ENCODE measurements at regions not wholly inside any gene's neighbourhood (a gene's known extent, or its start where the extent isn't known, plus 50 kb on each side); places are given as distances from the start of the nearest gene placed in this dataset.

DNA sequence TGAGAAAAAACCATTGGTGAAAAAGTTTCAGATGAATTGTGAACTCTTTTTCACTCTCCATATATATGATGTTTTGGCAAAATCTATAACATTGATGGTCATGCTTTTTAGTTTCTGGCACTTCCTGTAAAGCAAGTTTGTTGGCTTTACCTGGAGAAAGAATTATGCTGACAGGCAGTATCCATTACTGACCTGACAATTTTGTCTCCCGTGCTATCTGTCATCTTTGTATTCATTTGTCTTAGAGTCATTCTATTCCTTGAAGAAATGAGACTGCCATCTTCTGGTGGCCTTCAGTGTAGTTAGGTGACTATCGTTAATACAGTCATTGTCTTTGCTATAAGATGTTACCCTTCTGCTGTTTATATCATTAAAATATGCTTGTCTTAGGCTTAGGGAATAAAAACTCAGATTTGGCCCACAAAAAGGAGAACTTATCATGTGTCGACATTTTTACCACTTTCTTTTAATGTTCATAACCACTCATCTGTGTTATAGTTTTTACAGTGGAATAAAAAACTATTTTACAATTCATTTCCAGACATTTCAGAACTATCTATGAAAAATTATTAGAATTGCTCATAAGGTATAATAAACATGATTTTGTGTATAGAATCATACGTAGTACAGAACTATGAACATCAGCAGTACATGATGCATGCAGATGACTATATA lies 707.0 kb downstream of the EPM2A start:
- CTCF ChIA-PET, result no interaction called here
- intact Hi-C loops (cut with micrococcal nuclease), result no loop called here
- no peaks in the 10 kb centered on the region for H3K36me3 ChIP-seq (replicated peaks in 1 of 2; ENCODE audit: control extremely low read depth in 1 of 2, control insufficient read depth in 1 of 2, extremely low read depth in 1 of 2, insufficient read depth in 2 of 2, low read length in 1 of 2)
- H3K9me3 ChIP-seq (ENCODE audit: control extremely low read depth in 1 of 3, control insufficient read depth in 2 of 3, insufficient read depth in 1 of 3, low read length in 2 of 3), result no peaks in the 10 kb centered on the region
- H3K27me3 Mint-ChIP-seq, result peaks cover 9% of the 10 kb centered on the region
- ATAC-seq (ENCODE audit: low read depth) (no peak), DNase-seq (peak; percentile 10)
- no peaks in the 10 kb centered on the region for H3K4me1 ChIP-seq (ENCODE audit: control insufficient read depth in 2 of 2, insufficient read depth in 2 of 2, low read length in 2 of 2)
- TF ChIP-seq EZH2 (IDR thresholded peaks at IDR 0.05; ENCODE audit: borderline replicate concordance, insufficient read depth, low read depth, low read length, poor library complexity, severe bottlenecking), result no peak
- TF ChIP-seq, protein P1, sequence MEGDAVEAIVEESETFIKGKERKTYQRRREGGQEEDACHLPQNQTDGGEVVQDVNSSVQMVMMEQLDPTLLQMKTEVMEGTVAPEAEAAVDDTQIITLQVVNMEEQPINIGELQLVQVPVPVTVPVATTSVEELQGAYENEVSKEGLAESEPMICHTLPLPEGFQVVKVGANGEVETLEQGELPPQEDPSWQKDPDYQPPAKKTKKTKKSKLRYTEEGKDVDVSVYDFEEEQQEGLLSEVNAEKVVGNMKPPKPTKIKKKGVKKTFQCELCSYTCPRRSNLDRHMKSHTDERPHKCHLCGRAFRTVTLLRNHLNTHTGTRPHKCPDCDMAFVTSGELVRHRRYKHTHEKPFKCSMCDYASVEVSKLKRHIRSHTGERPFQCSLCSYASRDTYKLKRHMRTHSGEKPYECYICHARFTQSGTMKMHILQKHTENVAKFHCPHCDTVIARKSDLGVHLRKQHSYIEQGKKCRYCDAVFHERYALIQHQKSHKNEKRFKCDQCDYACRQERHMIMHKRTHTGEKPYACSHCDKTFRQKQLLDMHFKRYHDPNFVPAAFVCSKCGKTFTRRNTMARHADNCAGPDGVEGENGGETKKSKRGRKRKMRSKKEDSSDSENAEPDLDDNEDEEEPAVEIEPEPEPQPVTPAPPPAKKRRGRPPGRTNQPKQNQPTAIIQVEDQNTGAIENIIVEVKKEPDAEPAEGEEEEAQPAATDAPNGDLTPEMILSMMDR (IDR thresholded peaks at IDR 0.05), result no peak
- peaks cover 0 to 4% (median 0%) of the 10 kb centered on the region in 4 experiments for H3K27me3 ChIP-seq (replicated peaks in 1 of 4; ENCODE audit: control extremely low read depth in 1 of 4, control insufficient read depth in 3 of 4, insufficient read depth in 4 of 4, low read length in 3 of 4)
- H3K4me2 ChIP-seq (replicated peaks; ENCODE audit: low read depth, low read length, poor library complexity, severe bottlenecking), result no peak overlapping the region
- no peak overlapping the region for H2AFZ ChIP-seq (ENCODE audit: insufficient read depth, low read depth, low read length, poor library complexity, severe bottlenecking)
- H3K27ac ChIP-seq (ENCODE audit: low read length in 2 of 2), result no peak overlapping the region
- WGBS (ENCODE audit: insufficient coverage), result no CpG with 5 or more reads among the region's 4 CpGs
- POLR2A ChIA-PET, result no interaction called here
- no peak overlapping the region for H3K4me3 Mint-ChIP-seq
- H3K4me3 ChIP-seq (ENCODE audit: control extremely low read depth in 1 of 5, extremely low read depth in 1 of 5, insufficient read depth in 1 of 5, low read depth in 2 of 5, low read length in 4 of 5), result no peak overlapping the region
- H4K20me1 ChIP-seq (ENCODE audit: control insufficient read depth, insufficient read depth, low read length, poor library complexity, severe bottlenecking), result no peaks in the 10 kb centered on the region
- H3K27ac Mint-ChIP-seq, result no peak overlapping the region
- H3K9ac ChIP-seq (ENCODE audit: low read length), result no peak overlapping the region
- H3K9me3 Mint-ChIP-seq (ENCODE audit: insufficient read depth), result no peaks in the 10 kb centered on the region
- no peaks in the 10 kb centered on the region for H3K4me1 Mint-ChIP-seq
- no peaks in the 10 kb centered on the region for H3K79me2 ChIP-seq (ENCODE audit: control insufficient read depth, insufficient read depth, low read length)

DNA sequence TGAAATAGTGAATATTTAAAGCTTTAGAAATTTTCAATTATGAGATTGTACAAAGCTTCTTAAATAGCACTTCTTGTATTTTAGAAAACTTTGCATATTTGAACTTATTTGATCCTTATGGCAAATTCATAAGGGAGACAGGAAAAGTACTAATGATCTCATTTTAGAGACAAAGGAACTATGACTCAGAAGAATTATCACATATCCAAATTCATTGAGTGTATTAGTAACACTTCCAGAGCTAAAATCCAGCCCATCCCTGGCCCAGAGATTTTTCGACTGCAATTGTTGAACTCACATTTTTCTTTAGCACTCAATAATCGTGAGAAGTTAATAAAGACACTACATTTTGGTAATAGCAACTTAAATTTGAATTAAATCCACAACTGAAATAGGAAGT lies 704.3 kb downstream of the EPM2A start:
- H3K4me2 ChIP-seq (replicated peaks; ENCODE audit: low read depth, low read length, poor library complexity, severe bottlenecking), result no peak overlapping the region
- no peaks in the 10 kb centered on the region for H3K9me3 ChIP-seq (ENCODE audit: control extremely low read depth in 1 of 3, control insufficient read depth in 2 of 3, insufficient read depth in 1 of 3, low read length in 2 of 3)
- H3K4me1 ChIP-seq (ENCODE audit: control insufficient read depth in 2 of 2, insufficient read depth in 2 of 2, low read length in 2 of 2), result no peaks in the 10 kb centered on the region
- no peak overlapping the region for H3K9ac ChIP-seq (ENCODE audit: low read length)
- Mint-ChIP-seq H3K4me1 (no peaks in the 10 kb centered on the region), H3K27ac (no peak overlapping the region), H3K9me3 (ENCODE audit: insufficient read depth) (no peaks in the 10 kb centered on the region), H3K27me3 (peaks cover 9% of the 10 kb centered on the region), H3K4me3 (no peak overlapping the region)
- no peaks in the 10 kb centered on the region for H3K79me2 ChIP-seq (ENCODE audit: control insufficient read depth, insufficient read depth, low read length)
- H4K20me1 ChIP-seq (ENCODE audit: control insufficient read depth, insufficient read depth, low read length, poor library complexity, severe bottlenecking), result no peaks in the 10 kb centered on the region
- POLR2A ChIA-PET, result no interaction called here
- no peak for ATAC-seq (ENCODE audit: low read depth)
- CTCF ChIA-PET, result no interaction called here
- H3K4me3 ChIP-seq (ENCODE audit: control extremely low read depth in 1 of 5, extremely low read depth in 1 of 5, insufficient read depth in 1 of 5, low read depth in 2 of 5, low read length in 4 of 5), result no peak overlapping the region
- no CpG with 5 or more reads among the region's 2 CpGs for WGBS (ENCODE audit: insufficient coverage)
- peaks cover 0 to 4% (median 0%) of the 10 kb centered on the region in 4 experiments for H3K27me3 ChIP-seq (replicated peaks in 1 of 4; ENCODE audit: control extremely low read depth in 1 of 4, control insufficient read depth in 3 of 4, insufficient read depth in 4 of 4, low read length in 3 of 4)
- intact Hi-C loops (cut with micrococcal nuclease), result no loop called here
- no peaks in the 10 kb centered on the region for H3K36me3 ChIP-seq (replicated peaks in 1 of 2; ENCODE audit: control extremely low read depth in 1 of 2, control insufficient read depth in 1 of 2, extremely low read depth in 1 of 2, insufficient read depth in 2 of 2, low read length in 1 of 2)
- no peak overlapping the region for H3K27ac ChIP-seq (ENCODE audit: low read length in 2 of 2)
- no peak for DNase-seq
- TF ChIP-seq, protein P1 (IDR thresholded peaks at IDR 0.05), result no peak
- no peak for TF ChIP-seq EZH2 (IDR thresholded peaks at IDR 0.05; ENCODE audit: borderline replicate concordance, insufficient read depth, low read depth, low read length, poor library complexity, severe bottlenecking)
- H2AFZ ChIP-seq (ENCODE audit: insufficient read depth, low read depth, low read length, poor library complexity, severe bottlenecking), result no peak overlapping the region
